Esophagus squamous epithelium (tissue), 5 donors: ENCODE measurements at regions not wholly inside any gene's neighbourhood (a gene's known extent, or its start where the extent isn't known, plus 50 kb on each side); places are given as distances from the start of the nearest gene placed in this dataset.

Experiments used
- DNase-seq: peaks from one replicate; lab custom pipeline; 2025; lab: John Stamatoyannopoulos, UW
- H3K27ac ChIP-seq, 4 donors: fragments of 200-600 bp; sonication (generic); one replicate each; pipeline ENCODE4 v1.5.1; 2016 to 2019; ENCODE audit warnings: mild to moderate bottlenecking in 1 of 4
- H3K27me3 ChIP-seq, 4 donors: fragments of 200-600 bp; sonication (generic); 1 replicate in 3 of 4; 2 replicates in 1 of 4; pipeline versions ENCODE4 v1.5.1 to v1.6.0; 2017 to 2021; ENCODE audit warnings: antibody characterized with exemption in 1 of 4
- H3K36me3 ChIP-seq, 3 donors: fragments of 200-600 bp; sonication (generic); one replicate each; pipeline ENCODE4 v1.5.1; 2016 to 2019
- H3K4me1 ChIP-seq, 3 donors: fragments of 200-600 bp; sonication (generic); one replicate each; pipeline ENCODE4 v1.5.1; 2017 to 2019
- H3K4me3 ChIP-seq, 4 donors: fragments of 200-600 bp; sonication (generic); 1 replicate in 3 of 4; 2 replicates in 1 of 4; pipeline ENCODE4 v1.5.1; 2016 to 2019; ENCODE audit warnings: mild to moderate bottlenecking in 2 of 4, moderate library complexity in 1 of 4
- H3K9me3 ChIP-seq, 3 donors: fragments of 200-600 bp; sonication (generic); one replicate each; pipeline ENCODE4 v1.5.1; 2016 to 2019
- POLR2A ChIP-seq, 4 donors: fragments of 450-650 bp; IDR thresholded peaks; one replicate each; pipeline ENCODE4 v1.6.1; 2017; ENCODE audit warnings: antibody characterized with exemption in 4 of 4, mild to moderate bottlenecking in 4 of 4, moderate library complexity in 3 of 4
- WGBS, 2 donors: methylation state at CpG; one replicate each; pipeline ENCODE4 v1.1.5; 2018; 5-methylcytosine and 5-hydroxymethylcytosine counted together
- intact Hi-C: fragments of 100-400 bp; cut with DNase I; formaldehyde crosslinking; loops from one replicate; pipeline ENCODE4 v1.15.0; 2022
- TF ChIP-seq, protein P1 (sequence below), 6 experiments: fragments of 450-650 bp in 4 of 6; fragments of 200-600 bp in 2 of 6; sonication (generic) in 2 of 6; IDR thresholded peaks; one replicate each; pipeline ENCODE4 v1.5.1; 2016 to 2019; ENCODE audit warnings: antibody characterized with exemption in 6 of 6, mild to moderate bottlenecking in 4 of 6, moderate library complexity in 4 of 6
- donor health status: DM: yes; HTN: yes; CAD: no.

DNA sequence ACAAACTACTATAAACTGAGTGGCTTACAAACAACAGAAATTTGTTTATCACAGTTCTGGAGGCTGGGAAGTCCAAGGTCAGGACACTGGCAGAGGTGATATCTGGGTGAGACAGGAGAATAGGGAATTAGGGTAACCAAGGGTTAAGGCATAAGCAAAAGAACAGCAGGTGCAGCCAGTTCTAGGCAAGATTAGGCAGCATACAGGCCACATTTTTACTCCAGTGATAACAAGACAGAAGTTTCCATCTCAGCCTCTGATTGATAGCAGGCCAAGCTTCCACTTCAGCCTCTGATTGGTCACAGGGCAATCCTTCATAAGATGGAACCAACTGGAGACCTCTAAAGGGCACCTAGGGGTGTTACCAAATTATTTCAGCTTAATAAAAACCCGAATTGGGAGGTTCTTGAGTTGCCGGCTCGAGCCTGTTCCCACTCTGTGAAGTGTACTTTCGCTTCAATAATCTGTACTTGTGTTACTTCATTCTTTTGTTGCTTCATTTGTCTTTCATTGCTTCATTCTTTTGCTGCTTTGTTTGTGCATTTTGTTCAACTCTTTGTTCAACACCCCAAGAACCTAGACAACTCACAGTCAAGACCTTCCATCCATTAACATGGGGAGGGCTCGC is 185.6 kb downstream of the TOMM20 start:
- intact Hi-C loops: no loop called here
- TF ChIP-seq, protein P1, sequence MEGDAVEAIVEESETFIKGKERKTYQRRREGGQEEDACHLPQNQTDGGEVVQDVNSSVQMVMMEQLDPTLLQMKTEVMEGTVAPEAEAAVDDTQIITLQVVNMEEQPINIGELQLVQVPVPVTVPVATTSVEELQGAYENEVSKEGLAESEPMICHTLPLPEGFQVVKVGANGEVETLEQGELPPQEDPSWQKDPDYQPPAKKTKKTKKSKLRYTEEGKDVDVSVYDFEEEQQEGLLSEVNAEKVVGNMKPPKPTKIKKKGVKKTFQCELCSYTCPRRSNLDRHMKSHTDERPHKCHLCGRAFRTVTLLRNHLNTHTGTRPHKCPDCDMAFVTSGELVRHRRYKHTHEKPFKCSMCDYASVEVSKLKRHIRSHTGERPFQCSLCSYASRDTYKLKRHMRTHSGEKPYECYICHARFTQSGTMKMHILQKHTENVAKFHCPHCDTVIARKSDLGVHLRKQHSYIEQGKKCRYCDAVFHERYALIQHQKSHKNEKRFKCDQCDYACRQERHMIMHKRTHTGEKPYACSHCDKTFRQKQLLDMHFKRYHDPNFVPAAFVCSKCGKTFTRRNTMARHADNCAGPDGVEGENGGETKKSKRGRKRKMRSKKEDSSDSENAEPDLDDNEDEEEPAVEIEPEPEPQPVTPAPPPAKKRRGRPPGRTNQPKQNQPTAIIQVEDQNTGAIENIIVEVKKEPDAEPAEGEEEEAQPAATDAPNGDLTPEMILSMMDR (IDR thresholded peaks at IDR 0.05): no peak
- no peak for TF ChIP-seq POLR2A (IDR thresholded peaks at IDR 0.05)
- Histone ChIP-seq H3K36me3 (no peaks in the 10 kb centered on the region), H3K27ac (no peak overlapping the region), H3K9me3 (no peaks in the 10 kb centered on the region), H3K4me3 (no peak overlapping the region), H3K27me3 (no peaks in the 10 kb centered on the region), H3K4me1 (no peaks in the 10 kb centered on the region)
- 86 to 89% methylated on average over 5 of the region's 5 CpGs for WGBS, 2 donors
- no peak for DNase-seq

DNA sequence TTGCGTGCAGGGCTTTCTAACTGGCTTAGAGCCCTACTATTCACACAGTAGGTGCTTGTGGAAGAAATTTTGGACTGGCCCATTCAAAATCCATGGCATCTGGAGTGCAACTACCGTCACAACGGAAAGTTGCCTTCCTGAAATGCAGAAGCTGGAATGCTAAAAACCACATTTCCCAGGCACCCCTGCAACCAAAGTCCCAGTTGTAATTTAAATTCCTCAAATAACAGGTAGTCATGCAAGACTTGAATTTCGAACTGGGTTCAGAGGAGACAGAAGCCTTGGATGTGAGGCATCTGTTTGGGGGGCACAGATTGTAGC is 186.7 kb downstream of the TOMM20 start:
- 85 to 92% methylated on average over 4 of the region's 4 CpGs for WGBS, 2 donors
- no peaks in the 10 kb centered on the region for H3K27me3 ChIP-seq
- no peak overlapping the region for H3K4me3 ChIP-seq
- H3K9me3 ChIP-seq: no peaks in the 10 kb centered on the region
- no peaks in the 10 kb centered on the region for H3K36me3 ChIP-seq
- intact Hi-C loops: no loop called here
- DNase-seq: no peak
- H3K4me1 ChIP-seq: no peaks in the 10 kb centered on the region
- H3K27ac ChIP-seq: no peak overlapping the region
- TF ChIP-seq, protein P1 (IDR thresholded peaks at IDR 0.05): no peak
- TF ChIP-seq POLR2A (IDR thresholded peaks at IDR 0.05): no peak

DNA sequence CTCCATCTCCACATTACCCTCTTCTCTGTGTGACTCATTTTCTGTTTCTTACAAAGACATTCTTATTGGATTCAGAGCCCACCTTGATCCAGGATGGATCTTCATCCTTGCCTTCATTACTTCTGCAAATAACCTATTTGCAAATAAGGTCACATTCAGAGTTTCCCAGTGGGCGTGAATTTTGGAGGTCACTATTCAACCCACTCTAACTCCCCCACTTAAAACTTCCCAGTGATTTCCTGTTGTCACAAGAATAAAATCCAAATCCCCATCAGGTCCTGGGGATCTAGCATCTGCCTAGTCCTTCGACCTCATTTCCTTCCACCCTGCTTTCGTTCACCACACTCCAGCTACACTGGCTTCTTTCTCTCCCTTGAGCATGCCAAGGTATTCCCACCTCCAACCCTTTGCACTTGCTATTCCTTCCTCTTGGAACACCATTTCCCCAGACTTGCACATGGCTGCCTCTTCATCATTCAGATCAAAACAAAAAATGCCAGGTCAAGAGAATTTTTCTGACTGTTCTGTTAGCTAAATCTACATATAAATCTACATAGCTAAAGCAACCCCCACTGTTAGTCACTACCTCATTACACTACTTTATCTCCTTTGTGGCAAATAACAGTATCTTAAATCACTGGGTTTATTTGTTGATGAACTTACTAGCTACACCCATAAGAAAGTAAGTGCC is 187.2 kb downstream of the TOMM20 start:
- intact Hi-C loops: no loop called here
- WGBS, 2 donors: 87% methylated on average over 3 of the region's 3 CpGs

DNA sequence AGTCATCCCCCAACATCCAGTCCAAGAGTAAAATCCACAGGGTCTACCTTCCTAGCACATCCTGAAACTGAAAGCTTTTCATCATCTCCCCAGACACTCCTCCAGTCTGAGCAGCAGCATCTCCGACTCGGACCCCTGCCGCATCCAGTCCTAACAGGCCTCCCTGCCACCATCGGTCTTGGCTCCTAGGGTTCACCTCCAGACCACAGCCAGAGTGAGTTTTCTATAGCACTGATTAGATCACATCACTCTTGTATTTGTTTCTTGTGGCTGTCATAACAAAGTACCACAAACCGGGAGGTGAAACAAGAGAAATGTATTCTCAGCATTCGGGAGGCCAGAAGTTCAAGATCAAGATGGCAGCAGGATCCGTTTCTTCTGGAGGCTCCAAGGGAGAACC is 187.8 kb downstream of the TOMM20 start:
- 88 to 92% methylated on average over 7 of the region's 7 CpGs for WGBS, 2 donors
- intact Hi-C loops: no loop called here
- no peak for DNase-seq

More for the DNA sequence above, 187.2 kb downstream of the TOMM20 start:
- Histone ChIP-seq H3K27ac (no peak overlapping the region), H3K9me3 (no peaks in the 10 kb centered on the region), H3K4me1 (no peaks in the 10 kb centered on the region), H3K27me3 (no peaks in the 10 kb centered on the region), H3K36me3 (no peaks in the 10 kb centered on the region), H3K4me3 (no peak overlapping the region)
- no peak for TF ChIP-seq POLR2A (IDR thresholded peaks at IDR 0.05)
- TF ChIP-seq, protein P1 (IDR thresholded peaks at IDR 0.05): no peak
- no peak for DNase-seq

DNA sequence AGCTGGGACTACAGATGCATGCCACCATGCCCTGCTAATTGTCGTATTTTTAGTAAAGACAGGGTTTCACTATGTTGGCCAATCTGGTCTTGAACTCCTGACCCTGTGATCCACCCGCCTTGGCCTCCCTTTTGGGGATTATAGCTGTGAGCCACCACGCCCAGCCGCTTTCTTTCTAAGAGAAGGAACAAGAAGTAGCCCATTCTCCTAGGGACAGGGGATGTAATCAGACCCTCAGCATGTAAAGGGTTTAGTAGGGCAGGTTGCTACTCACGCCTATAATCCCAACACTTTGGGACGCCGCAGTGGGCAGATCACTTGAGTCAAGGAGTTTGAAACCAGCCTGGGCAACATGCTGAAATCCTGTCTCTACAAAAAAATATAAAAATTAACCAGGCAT is 189.7 kb downstream of the TOMM20 start:
- no peak overlapping the region for H3K27ac ChIP-seq
- H3K36me3 ChIP-seq: no peaks in the 10 kb centered on the region
- no peaks in the 10 kb centered on the region for H3K27me3 ChIP-seq
- no peaks in the 10 kb centered on the region for H3K4me1 ChIP-seq
- TF ChIP-seq, protein P1 (IDR thresholded peaks at IDR 0.05): no peak
- no peak for TF ChIP-seq POLR2A (IDR thresholded peaks at IDR 0.05)
- DNase-seq: no peak
- intact Hi-C loops: no loop called here
- 71 to 100% methylated on average over 1 to 6 of the region's 7 CpGs for WGBS, 2 donors
- no peaks in the 10 kb centered on the region for H3K9me3 ChIP-seq
- H3K4me3 ChIP-seq: no peak overlapping the region

More for the DNA sequence above, 187.8 kb downstream of the TOMM20 start:
- Histone ChIP-seq H3K27ac (no peak overlapping the region), H3K4me3 (no peak overlapping the region), H3K27me3 (no peaks in the 10 kb centered on the region), H3K9me3 (no peaks in the 10 kb centered on the region), H3K4me1 (no peaks in the 10 kb centered on the region), H3K36me3 (no peaks in the 10 kb centered on the region)
- no peak for TF ChIP-seq POLR2A (IDR thresholded peaks at IDR 0.05)
- TF ChIP-seq, protein P1 (IDR thresholded peaks at IDR 0.05): no peak
